ENCODE measurements at regions not wholly inside any gene's neighbourhood (a gene's known extent, or its start where the extent isn't known, plus 50 kb on each side); places are given as distances from the start of the nearest gene placed in this dataset.
"Not testable (repeated sequence)": the region's sequence is repeated elsewhere in the genome, so short reads cannot be mapped to it uniquely, and the experiment has no call there.

DNA sequence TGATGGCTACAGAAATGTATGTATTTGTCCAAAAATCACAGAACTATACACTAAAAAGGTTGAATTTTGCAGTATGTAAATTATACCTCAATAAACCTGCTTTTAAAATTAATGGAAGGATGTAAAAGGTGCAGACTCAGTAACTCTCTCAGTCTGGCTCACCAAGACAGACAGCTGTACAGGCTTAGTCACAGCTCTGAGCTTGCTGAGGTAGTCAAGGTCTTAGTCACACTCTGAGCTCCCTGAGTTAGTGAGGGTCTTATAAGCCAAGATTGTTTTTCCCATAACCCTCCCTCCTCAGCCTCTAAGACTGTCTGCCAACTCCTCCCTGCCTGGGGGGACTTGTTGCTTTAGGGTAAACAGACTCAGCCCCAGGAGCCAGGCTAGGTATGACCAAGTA, 59.3 kb upstream of the IZUMO1R start:
- Histone ChIP-seq H3K4me3 (ENCODE audit: low read depth in 1 of 3, low read length in 3 of 3) (no peak overlapping the region), H3K9ac (ENCODE audit: low read depth in 1 of 2, low read length in 2 of 2) (no peak overlapping the region)
- TF ChIP-seq MAX (IDR thresholded peaks at IDR 0.05): no peak
- no peak for TF ChIP-seq NR2F2 (IDR thresholded peaks at IDR 0.05)
- no peak for TF ChIP-seq JUND (IDR thresholded peaks at IDR 0.05)
- TF ChIP-seq FOXA2 (IDR thresholded peaks at IDR 0.05): no peak
- no peak for TF ChIP-seq HNF4A (conservative IDR thresholded peaks at IDR 0.05)
- TF ChIP-seq, protein P1, sequence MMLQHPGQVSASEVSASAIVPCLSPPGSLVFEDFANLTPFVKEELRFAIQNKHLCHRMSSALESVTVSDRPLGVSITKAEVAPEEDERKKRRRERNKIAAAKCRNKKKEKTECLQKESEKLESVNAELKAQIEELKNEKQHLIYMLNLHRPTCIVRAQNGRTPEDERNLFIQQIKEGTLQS (IDR thresholded peaks at IDR 0.05): no peak
- TF ChIP-seq TAF1 (conservative IDR thresholded peaks at IDR 0.05): no peak
- no peak for TF ChIP-seq SP1 (IDR thresholded peaks at IDR 0.05)
- TF ChIP-seq GABPA (IDR thresholded peaks at IDR 0.05 in 1 of 2, conservative IDR thresholded peaks at IDR 0.05 in 1 of 2): no peak
- TF ChIP-seq ZBTB33 (IDR thresholded peaks at IDR 0.05): no peak
- no peak for TF ChIP-seq RXRA (IDR thresholded peaks at IDR 0.05)
- TF ChIP-seq YY1 (IDR thresholded peaks at IDR 0.05): no peak
- TF ChIP-seq FOXA1 (IDR thresholded peaks at IDR 0.05): no peak

GRCh38 chr11:94248301-94248700, 56.1 kb upstream of the IZUMO1R start:
- not testable (repeated sequence) for H3K9ac ChIP-seq (ENCODE audit: low read depth in 1 of 2, low read length in 2 of 2); H3K4me3 ChIP-seq (ENCODE audit: low read depth in 1 of 3, low read length in 3 of 3); H3K4me1 ChIP-seq (ENCODE audit: control insufficient read depth in 4 of 4, insufficient read depth in 4 of 4, low read length in 3 of 4); H3K9me3 ChIP-seq (ENCODE audit: control insufficient read depth in 4 of 4, low read length in 3 of 4); H3K27ac ChIP-seq (ENCODE audit: low read depth in 1 of 2, low read length in 2 of 2); H3K36me3 ChIP-seq (ENCODE audit: control insufficient read depth in 4 of 4, insufficient read depth in 3 of 4, low read depth in 1 of 4, low read length in 3 of 4); DNase-seq (ENCODE audit: low spot score); H3K27me3 ChIP-seq (ENCODE audit: control insufficient read depth in 4 of 4, insufficient read depth in 4 of 4, low read length in 3 of 4)
- WGBS: 83% methylated on average over 6 of the region's 6 CpGs

More for the DNA sequence above, 59.3 kb upstream of the IZUMO1R start:
- no peak for DNase-seq (ENCODE audit: low spot score)
- Histone ChIP-seq H3K27ac (ENCODE audit: low read depth in 1 of 2, low read length in 2 of 2) (no peak overlapping the region), H3K9me3 (ENCODE audit: control insufficient read depth in 4 of 4, low read length in 3 of 4) (peaks cover 0 to 1% (median 0%) of the 10 kb centered on the region in 4 donors), H3K36me3 (ENCODE audit: control insufficient read depth in 4 of 4, insufficient read depth in 3 of 4, low read depth in 1 of 4, low read length in 3 of 4) (no peaks in the 10 kb centered on the region), H3K4me1 (ENCODE audit: control insufficient read depth in 4 of 4, insufficient read depth in 4 of 4, low read length in 3 of 4) (no peaks in the 10 kb centered on the region), H3K27me3 (ENCODE audit: control insufficient read depth in 4 of 4, insufficient read depth in 4 of 4, low read length in 3 of 4) (no peaks in the 10 kb centered on the region)

- TF ChIP-seq EGR1 (IDR thresholded peaks at IDR 0.05; ENCODE audit: low read depth in 2 of 2) (no peak), FOXA2 (IDR thresholded peaks at IDR 0.05) (no peak), HNF4A (conservative IDR thresholded peaks at IDR 0.05) (no peak), HNF4G (IDR thresholded peaks at IDR 0.05) (no peak), SP1 (IDR thresholded peaks at IDR 0.05) (no peak), JUND (IDR thresholded peaks at IDR 0.05) (no peak), TAF1 (conservative IDR thresholded peaks at IDR 0.05) (no peak), YY1 (IDR thresholded peaks at IDR 0.05) (no peak), RAD21 (IDR thresholded peaks at IDR 0.05) (no peak), ZBTB33 (IDR thresholded peaks at IDR 0.05) (no peak), GABPA (IDR thresholded peaks at IDR 0.05 in 1 of 2, conservative IDR thresholded peaks at IDR 0.05 in 1 of 2) (no peak), MAX (IDR thresholded peaks at IDR 0.05) (no peak), RXRA (IDR thresholded peaks at IDR 0.05) (no peak), FOXA1 (IDR thresholded peaks at IDR 0.05) (no peak)
- TF ChIP-seq, protein P1 (IDR thresholded peaks at IDR 0.05): no peak
- TF ChIP-seq, protein P2, sequence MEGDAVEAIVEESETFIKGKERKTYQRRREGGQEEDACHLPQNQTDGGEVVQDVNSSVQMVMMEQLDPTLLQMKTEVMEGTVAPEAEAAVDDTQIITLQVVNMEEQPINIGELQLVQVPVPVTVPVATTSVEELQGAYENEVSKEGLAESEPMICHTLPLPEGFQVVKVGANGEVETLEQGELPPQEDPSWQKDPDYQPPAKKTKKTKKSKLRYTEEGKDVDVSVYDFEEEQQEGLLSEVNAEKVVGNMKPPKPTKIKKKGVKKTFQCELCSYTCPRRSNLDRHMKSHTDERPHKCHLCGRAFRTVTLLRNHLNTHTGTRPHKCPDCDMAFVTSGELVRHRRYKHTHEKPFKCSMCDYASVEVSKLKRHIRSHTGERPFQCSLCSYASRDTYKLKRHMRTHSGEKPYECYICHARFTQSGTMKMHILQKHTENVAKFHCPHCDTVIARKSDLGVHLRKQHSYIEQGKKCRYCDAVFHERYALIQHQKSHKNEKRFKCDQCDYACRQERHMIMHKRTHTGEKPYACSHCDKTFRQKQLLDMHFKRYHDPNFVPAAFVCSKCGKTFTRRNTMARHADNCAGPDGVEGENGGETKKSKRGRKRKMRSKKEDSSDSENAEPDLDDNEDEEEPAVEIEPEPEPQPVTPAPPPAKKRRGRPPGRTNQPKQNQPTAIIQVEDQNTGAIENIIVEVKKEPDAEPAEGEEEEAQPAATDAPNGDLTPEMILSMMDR (IDR thresholded peaks at IDR 0.05; ENCODE audit: low read depth, low read length, missing input control): no peak
- Histone ChIP-seq H3K9ac (ENCODE audit: low read depth in 1 of 2, low read length in 2 of 2) (no peak overlapping the region), H3K27me3 (ENCODE audit: control insufficient read depth in 4 of 4, insufficient read depth in 4 of 4, low read length in 3 of 4) (no peaks in the 10 kb centered on the region), H3K27ac (ENCODE audit: low read depth in 1 of 2, low read length in 2 of 2) (no peak overlapping the region), H3K9me3 (ENCODE audit: control insufficient read depth in 4 of 4, low read length in 3 of 4) (no peaks in the 10 kb centered on the region), H3K4me1 (ENCODE audit: control insufficient read depth in 4 of 4, insufficient read depth in 4 of 4, low read length in 3 of 4) (no peaks in the 10 kb centered on the region), H3K4me3 (ENCODE audit: low read depth in 1 of 3, low read length in 3 of 3) (no peak overlapping the region), H3K36me3 (ENCODE audit: control insufficient read depth in 4 of 4, insufficient read depth in 3 of 4, low read depth in 1 of 4, low read length in 3 of 4) (no peaks in the 10 kb centered on the region)
- no peak for DNase-seq (ENCODE audit: low spot score)
- 95% methylated on average over 1 of the region's 1 CpG for WGBS
Observed at GRCh38 chr11:94254214-94254613, 50.2 kb upstream of the IZUMO1R start.
